NCI-H2196 treated with DMSO at 0.1 percent for 48 hours (cell line): ENCODE measurements at regions not wholly inside any gene's neighbourhood (a gene's known extent, or its start where the extent isn't known, plus 50 kb on each side); places are given as distances from the start of the nearest gene placed in this dataset.
"Not testable (repeated sequence)": the region's sequence is repeated elsewhere in the genome, so short reads cannot be mapped to it uniquely, and the experiment has no call there.

Experiments
- DNase-seq: peaks from one replicate; lab custom pipeline; 2025; ENCODE audit not compliant: unreplicated experiment; lab: John Stamatoyannopoulos, UW

GRCh38 chr18:70705831-70706416, 417.1 kb downstream of the SOCS6 start:
- no peak for DNase-seq

DNA sequence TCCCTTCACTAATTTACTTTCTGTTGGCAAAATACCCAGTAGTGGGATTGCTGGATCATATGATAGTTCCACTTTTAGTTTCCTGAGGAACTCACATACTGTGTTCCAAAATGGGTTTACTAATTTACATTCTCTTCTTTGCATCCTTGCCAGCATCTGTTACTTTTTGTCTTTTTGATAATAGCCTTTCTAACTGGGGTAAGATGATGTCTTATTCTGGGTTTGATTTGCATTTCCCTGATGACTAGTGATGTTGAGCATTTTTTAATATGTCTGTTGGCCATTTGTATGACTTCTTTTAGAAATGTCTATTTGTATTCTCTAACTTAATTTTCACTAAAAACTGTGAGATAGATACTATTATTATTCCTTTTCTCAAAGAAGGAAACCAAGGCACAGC, 411.7 kb downstream of the SOCS6 start:
- no peak for DNase-seq

DNA sequence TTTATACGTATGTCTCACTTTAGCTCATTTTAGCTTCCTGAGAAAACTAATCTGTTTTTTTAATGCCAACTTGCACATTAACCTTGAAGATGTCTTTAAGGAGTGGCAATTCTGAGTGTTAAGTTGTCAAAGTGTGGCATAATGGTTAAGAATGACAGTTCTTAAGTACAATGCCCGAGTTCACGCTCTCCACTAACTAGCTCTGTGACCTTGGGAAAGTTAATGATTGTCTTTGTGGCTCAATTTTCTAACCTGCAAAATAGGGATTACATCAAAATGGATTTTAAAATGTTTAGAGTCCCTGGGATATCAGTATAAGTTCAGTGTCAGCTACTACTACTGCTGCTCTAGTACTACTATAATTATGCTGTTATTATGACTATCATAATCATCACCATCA, 409.7 kb downstream of the SOCS6 start:
- no peak for DNase-seq

- DNase-seq: no peak
Observed at GRCh38 chr18:70693246-70693645, 404.4 kb downstream of the SOCS6 start.

- not testable (repeated sequence) for DNase-seq
Observed at GRCh38 chr18:70689765-70690164, 400.9 kb downstream of the SOCS6 start.

- DNase-seq: no peak
Observed at GRCh38 chr18:70688286-70688685, 399.4 kb downstream of the SOCS6 start.

DNA sequence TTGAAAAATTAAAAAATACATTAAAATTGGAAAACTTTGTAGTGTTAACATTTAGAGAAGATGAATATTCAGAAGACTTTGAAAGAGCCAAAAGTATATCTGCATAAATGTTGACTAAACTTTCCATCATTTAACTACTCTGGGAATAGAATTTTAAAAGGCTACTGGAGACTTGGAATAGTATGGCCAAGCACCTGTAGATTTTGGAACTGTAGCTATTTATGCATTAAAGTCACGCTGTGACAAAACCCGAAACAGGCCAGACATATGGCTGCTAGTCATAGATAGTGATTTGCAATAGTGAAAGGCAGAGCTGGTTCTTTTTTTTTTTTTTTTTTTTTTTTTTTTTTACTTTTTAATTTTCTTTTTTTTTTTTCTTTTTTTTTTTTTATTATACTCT, 396.0 kb downstream of the SOCS6 start:
- no peak for DNase-seq

DNA sequence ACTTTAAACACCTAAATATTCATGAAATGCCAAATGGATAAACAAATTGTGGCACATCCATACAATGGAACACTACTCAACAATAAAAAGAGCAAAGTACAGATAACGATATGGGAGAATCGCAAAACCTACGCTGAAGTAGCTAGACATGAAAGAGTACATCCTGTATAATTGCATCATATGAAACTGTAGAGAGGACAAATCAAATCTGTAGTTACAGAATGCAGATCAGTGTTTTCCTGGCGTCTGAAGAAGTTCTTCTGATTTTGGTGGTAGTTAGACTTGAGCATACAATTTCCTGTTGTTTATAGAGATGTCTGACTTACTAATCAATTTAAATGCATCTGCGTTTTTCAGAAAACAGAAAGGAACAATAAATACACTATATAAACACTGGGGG, 394.4 kb downstream of the SOCS6 start:
- no peak for DNase-seq

DNA sequence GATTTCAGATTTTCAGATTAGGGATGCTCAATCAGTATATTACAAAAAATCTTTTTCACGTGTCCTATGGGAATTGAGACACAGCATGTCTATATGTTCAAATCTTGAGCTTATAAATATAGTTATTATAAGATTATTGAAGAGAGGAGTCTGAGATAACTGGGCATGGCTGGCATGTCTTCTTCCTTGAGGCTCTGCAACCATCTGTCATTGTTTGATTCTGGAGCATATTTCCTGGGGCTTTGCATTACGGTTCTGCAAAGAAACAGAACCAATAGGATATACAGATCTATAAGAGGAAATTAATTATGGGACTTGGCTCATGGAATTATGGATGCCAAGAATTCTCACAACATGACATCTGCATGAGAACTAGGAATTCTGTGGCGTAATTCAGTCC, 386.1 kb downstream of the SOCS6 start:
- DNase-seq: no peak

DNA sequence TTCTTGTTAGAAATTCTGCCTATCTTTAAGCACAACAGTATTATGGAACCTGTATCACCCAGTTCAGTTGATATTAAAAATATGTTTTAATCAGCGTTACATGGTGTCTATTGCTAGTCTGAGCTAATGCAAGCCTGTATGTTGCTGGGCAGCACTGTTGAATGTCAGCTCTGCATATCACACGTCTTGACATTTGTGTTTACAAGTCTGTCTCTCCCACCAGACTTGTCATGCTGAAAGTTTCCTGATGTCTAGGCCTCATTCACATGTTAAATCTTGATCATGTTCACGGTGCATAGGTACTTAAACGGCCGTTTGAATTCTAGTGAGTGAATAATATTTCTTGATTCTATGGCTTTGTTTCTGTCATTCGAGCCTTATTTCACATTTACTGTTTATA, 385.0 kb downstream of the SOCS6 start:
- DNase-seq: no peak

DNA sequence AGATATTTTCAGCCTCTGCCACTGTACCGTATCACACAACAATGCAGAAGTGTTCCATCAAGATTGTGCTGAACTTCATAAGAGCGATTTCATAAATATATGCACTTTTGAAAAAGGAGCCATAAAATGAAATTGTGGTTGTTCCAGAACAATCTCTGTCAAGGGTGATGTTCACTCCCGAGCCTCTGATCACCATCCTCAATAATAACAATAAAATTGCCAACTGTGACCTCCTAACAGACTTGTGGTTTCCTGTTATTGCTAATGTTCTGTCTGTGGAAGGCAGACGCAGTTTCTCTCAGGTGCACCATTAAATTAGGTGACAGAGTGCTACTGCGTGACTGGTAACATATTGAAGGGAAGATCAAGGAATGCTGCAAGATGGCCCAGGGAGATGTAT, 383.7 kb downstream of the SOCS6 start:
- DNase-seq: no peak

DNA sequence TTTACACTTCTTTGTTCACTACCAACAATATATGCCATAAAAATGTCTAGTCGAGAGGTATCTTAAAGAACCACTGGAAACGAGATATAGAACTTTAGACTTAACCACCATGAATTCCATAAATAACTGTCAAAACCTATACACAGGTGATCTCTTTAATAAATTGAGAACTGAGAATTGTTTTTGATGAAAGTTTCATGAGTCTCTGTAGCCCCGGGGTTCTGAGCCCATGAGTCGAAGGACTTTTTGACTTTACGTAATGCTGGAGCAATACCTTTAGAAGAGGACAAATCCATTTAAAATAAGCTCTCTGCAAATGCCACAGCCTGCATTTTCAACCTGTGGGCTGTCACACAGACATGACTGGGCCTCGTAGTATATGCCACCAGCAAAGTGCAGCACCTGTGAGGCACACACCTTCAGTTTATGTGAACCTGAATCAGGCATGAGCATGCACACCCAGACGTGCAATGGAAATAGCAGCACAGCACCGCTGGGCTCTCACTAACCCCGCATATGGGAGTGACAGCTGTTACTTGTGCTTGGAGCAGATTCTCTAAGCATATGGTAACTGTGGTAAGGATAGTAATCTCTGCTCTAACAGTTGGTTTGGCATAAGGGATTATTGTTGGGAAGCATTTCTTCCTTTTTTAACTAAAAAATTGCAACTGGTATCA, 383.2 kb downstream of the SOCS6 start:
- no peak for DNase-seq

DNA sequence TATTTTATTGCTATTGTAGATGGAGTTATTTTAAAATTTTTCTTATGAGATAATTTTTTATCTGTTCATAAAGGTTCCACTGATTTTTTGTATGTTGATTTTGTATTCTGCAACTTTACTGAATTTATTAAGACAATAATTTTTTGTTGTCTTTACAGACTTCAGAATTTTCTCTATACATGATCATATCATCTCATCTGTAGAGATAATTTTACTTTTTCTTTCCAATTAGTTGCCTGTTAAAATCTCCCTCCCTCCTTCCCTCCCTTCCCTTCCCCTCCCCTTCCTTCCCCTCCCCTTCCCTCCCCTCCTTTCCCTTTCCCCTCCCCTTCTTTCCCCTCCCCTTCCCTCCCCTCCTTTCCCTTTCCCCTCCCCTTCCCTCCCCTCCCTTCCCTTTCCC, 378.1 kb downstream of the SOCS6 start:
- no peak for DNase-seq

- DNase-seq: no peak
Observed at GRCh38 chr18:70663141-70663540, 374.3 kb downstream of the SOCS6 start.

GRCh38 chr18:70662588-70662987, 373.7 kb downstream of the SOCS6 start:
- no peak for DNase-seq

GRCh38 chr18:70659036-70659925, 370.4 kb downstream of the SOCS6 start:
- no peak for DNase-seq

- DNase-seq: no peak
Observed at GRCh38 chr18:70653671-70654070, 364.8 kb downstream of the SOCS6 start.

DNA sequence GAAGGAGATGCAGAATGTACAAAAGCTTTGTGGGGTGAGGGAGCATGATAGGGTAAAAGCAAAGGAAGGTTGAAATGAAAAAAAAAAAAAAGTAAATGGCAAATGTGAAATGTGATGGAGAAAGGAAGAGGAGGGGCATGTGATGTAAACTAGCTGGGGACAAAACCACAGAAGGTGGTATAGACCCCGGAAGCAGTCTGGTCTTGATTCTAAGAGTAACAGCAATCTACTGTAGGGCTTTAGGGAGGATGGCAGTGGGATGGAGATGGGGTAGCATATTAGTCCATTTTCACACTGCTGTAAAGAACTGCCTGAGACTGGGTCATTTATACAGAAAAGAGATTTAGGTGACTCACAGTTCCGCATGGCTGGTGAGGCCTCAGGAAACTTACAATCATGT, 362.0 kb downstream of the SOCS6 start:
- DNase-seq: no peak

- DNase-seq: no peak
Observed at GRCh38 chr18:70649683-70650082, 360.8 kb downstream of the SOCS6 start.

DNA sequence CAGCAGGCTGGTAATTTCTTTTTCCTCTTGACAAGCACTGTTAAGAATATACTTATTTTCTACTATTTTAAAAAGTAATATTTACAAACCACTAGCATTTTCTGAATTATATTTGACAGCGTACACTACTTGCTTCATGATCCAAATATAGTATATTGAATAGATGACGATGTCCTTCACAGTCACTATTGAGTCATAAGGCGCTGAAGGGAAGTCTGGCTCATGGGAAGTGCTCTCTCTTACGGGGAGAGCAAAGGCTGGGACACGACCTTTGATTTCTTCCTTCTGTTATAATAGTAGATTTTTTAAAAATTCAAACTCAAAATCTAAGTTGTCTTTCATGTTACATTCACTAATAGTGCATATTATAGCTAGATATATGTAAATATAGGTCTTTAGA, 357.1 kb downstream of the SOCS6 start:
- DNase-seq: no peak

- DNase-seq: no peak
Observed at GRCh38 chr18:70643812-70644211, 355.0 kb downstream of the SOCS6 start.

DNA sequence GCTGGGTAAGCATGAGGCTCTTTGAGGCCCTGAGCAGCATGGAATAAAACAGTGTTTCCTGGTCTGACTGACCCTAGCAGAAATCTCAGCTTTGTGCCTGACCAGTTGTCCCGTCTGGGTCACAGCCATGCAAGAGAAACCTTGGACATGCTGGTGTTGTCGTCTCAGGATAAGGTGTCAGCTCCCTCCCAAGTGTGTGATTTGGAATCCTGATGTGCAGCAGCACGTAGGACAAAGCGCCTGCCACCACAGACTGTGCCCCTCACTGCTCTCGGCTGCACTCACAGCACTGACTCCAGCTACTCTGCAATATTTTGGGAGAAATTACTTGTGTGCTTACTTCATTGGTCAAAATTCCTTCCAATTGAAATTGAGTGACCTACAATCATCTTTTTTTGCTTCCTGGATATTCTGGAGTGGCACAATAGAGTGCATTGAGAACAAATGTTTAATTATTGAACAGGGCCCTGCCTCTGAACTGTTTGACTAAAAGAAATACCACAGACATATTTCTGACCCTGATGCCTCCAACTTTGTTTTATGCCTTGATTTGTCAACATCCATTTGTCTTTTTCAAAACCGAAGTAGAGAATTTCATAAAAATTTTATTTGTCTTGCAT, 352.4 kb downstream of the SOCS6 start:
- DNase-seq: no peak
